PC-9 (cell line): ENCODE measurements at regions not wholly inside any gene's neighbourhood (a gene's known extent, or its start where the extent isn't known, plus 50 kb on each side); places are given as distances from the start of the nearest gene placed in this dataset.

ENCODE experiments used
- BruUV-seq: library from RNA; stranded (reverse); fragments of 400-500 nt; replicated peaks from 2 replicates; lab custom pipeline; 2021; lab: Mats Ljungman, UMichigan
- CTCF ChIA-PET: fragments of 300-600 bp; sonication (Branson Sonifier 250); formaldehyde crosslinking; loops from one replicate; lab custom pipeline; 2022; ENCODE audit warnings: antibody characterized with exemption; lab: Charles Lee
- POLR2A ChIA-PET: fragments of 300-600 bp; sonication (Branson Sonifier 250); formaldehyde crosslinking; loops from one replicate; lab custom pipeline; 2022; ENCODE audit warnings: antibody characterized with exemption; ENCODE audit not compliant: unreplicated experiment; lab: Charles Lee
- DNase-seq, 2 experiments: peaks; one replicate each; pipeline versions ENCODE4 v3.0.0 to v3.0.0-alpha.2; 2015 to 2022; ENCODE audit warnings: mixed read lengths in 1 of 2
- H2AFZ ChIP-seq: fragments of 200-600 bp; sonication (generic); 2 replicates; pipeline ENCODE4 v1.8.1; 2017; ENCODE audit warnings: antibody characterized with exemption
- H3F3A ChIP-seq: fragments of 200-600 bp; sonication (generic); 2 replicates; pipeline ENCODE4 v1.8.1; 2017; ENCODE audit warnings: antibody characterized with exemption, mild to moderate bottlenecking, low read depth; ENCODE audit not compliant: insufficient read depth
- H3K27ac ChIP-seq: fragments of 200-600 bp; sonication (generic); 2 replicates; pipeline ENCODE4 v1.6.1; 2016; ENCODE audit warnings: mixed run types
- H3K27me3 ChIP-seq: fragments of 200-600 bp; sonication (generic); 2 replicates; pipeline ENCODE4 v1.6.1; 2016; ENCODE audit warnings: low read depth, mixed run types; ENCODE audit not compliant: insufficient read depth
- H3K36me3 ChIP-seq: fragments of 200-600 bp; sonication (generic); 2 replicates; pipeline ENCODE4 v1.6.1; 2016; ENCODE audit warnings: low read depth, mixed run types
- H3K4me1 ChIP-seq: fragments of 200-600 bp; sonication (generic); replicated peaks from 2 replicates; pipeline ENCODE4 v1.6.1; 2016; ENCODE audit warnings: mixed run types; ENCODE audit not compliant: insufficient read depth
- H3K4me2 ChIP-seq: fragments of 200-600 bp; sonication (generic); 2 replicates; pipeline ENCODE4 v1.6.1; 2017; ENCODE audit warnings: mixed run types
- H3K4me3 ChIP-seq: fragments of 200-600 bp; sonication (generic); 2 replicates; pipeline ENCODE4 v1.6.1; 2016; ENCODE audit warnings: mixed run types
- H3K79me2 ChIP-seq: fragments of 200-600 bp; sonication (generic); 2 replicates; pipeline ENCODE4 v1.6.1; 2017; ENCODE audit warnings: low read depth, mixed run types
- H3K9me2 ChIP-seq: fragments of 200-600 bp; sonication (generic); 2 replicates; pipeline ENCODE4 v1.8.1; 2017; ENCODE audit warnings: mild to moderate bottlenecking; ENCODE audit not compliant: insufficient read depth
- H3K9me3 ChIP-seq: fragments of 200-600 bp; sonication (generic); 2 replicates; pipeline ENCODE4 v1.8.1; 2016; ENCODE audit warnings: low read depth; ENCODE audit not compliant: insufficient read depth
- H4K20me1 ChIP-seq: fragments of 200-600 bp; sonication (generic); 2 replicates; pipeline ENCODE4 v1.8.1; 2017; ENCODE audit not compliant: insufficient read depth
- CTCF ChIP-seq: fragments of 200-600 bp; sonication (generic); conservative IDR thresholded peaks from 2 replicates; pipeline ENCODE4 v1.6.1; 2017; ENCODE audit warnings: mixed run types, antibody characterized with exemption, mild to moderate bottlenecking, moderate library complexity
- EZH2 ChIP-seq: fragments of 200-600 bp; sonication (generic); IDR thresholded peaks from 2 replicates; pipeline ENCODE4 v1.8.0; 2017; ENCODE audit warnings: antibody characterized with exemption, low read depth
- intact Hi-C: fragments of 100-400 bp; cut with micrococcal nuclease; formaldehyde crosslinking; loops from one replicate; pipeline ENCODE4 v1.10.0; 2022; ENCODE audit not compliant: unreplicated experiment

GRCh38 chr13:75120085-75120484 is 361.9 kb downstream of the TBC1D4 start:
- Histone ChIP-seq H2AFZ (no peak overlapping the region), H3F3A (no peaks in the 10 kb centered on the region), H3K79me2 (no peaks in the 10 kb centered on the region), H3K9me2 (no peaks in the 10 kb centered on the region), H4K20me1 (no peaks in the 10 kb centered on the region), H3K4me1 (no peaks in the 10 kb centered on the region), H3K9me3 (no peaks in the 10 kb centered on the region), H3K27me3 (no peaks in the 10 kb centered on the region), H3K4me3 (no peak overlapping the region), H3K27ac (no peak overlapping the region), H3K36me3 (no peaks in the 10 kb centered on the region), H3K4me2 (no peak overlapping the region)
- ChIA-PET CTCF (no interaction called here), POLR2A (no interaction called here)
- no TSS peak for BruUV-seq
- intact Hi-C loops: no loop called here
- DNase-seq: no peak
- TF ChIP-seq CTCF (no peak), EZH2 (no peak)

GRCh38 chr13:75115171-75115570 is 366.8 kb downstream of the TBC1D4 start:
- POLR2A ChIA-PET: no interaction called here
- Histone ChIP-seq H3F3A (no peaks in the 10 kb centered on the region), H3K79me2 (no peaks in the 10 kb centered on the region), H3K27ac (no peak overlapping the region), H3K4me3 (no peak overlapping the region), H2AFZ (no peak overlapping the region), H3K27me3 (no peaks in the 10 kb centered on the region), H4K20me1 (no peaks in the 10 kb centered on the region), H3K4me1 (no peaks in the 10 kb centered on the region), H3K36me3 (no peaks in the 10 kb centered on the region), H3K9me2 (no peaks in the 10 kb centered on the region), H3K4me2 (no peak overlapping the region), H3K9me3 (no peaks in the 10 kb centered on the region)
- intact Hi-C loops: no loop called here
- TF ChIP-seq EZH2: no peak
- no peak for TF ChIP-seq CTCF
- DNase-seq: no peak
- no TSS peak for BruUV-seq
- CTCF ChIA-PET: no interaction called here

GRCh38 chr13:75103976-75104375 is 378.0 kb downstream of the TBC1D4 start:
- CTCF ChIA-PET: no interaction called here
- BruUV-seq: no TSS peak

More at GRCh38 chr13:75103976-75104375, 378.0 kb downstream of the TBC1D4 start:
- Histone ChIP-seq H3K79me2 (no peaks in the 10 kb centered on the region), H4K20me1 (no peaks in the 10 kb centered on the region), H3K27ac (no peak overlapping the region), H3K9me2 (no peaks in the 10 kb centered on the region; the same call in 1 of the 2 replicates), H3K9me3 (no peaks in the 10 kb centered on the region), H3K4me1 (no peaks in the 10 kb centered on the region), H2AFZ (no peak overlapping the region), H3F3A (no peaks in the 10 kb centered on the region), H3K4me3 (no peak overlapping the region), H3K27me3 (no peaks in the 10 kb centered on the region), H3K36me3 (no peaks in the 10 kb centered on the region), H3K4me2 (no peak overlapping the region)
- TF ChIP-seq CTCF (no peak), EZH2 (no peak)
- intact Hi-C loops: no loop called here
- POLR2A ChIA-PET: no interaction called here
- DNase-seq: no peak
